SK-N-SH (cell line): ENCODE measurements at regions not wholly inside any gene's neighbourhood (a gene's known extent, or its start where the extent isn't known, plus 50 kb on each side); places are given as distances from the start of the nearest gene placed in this dataset.

Experiments
- CHD2 ChIP-seq: fragments of 150-350 bp; IDR thresholded peaks from 2 replicates; pipeline ENCODE4 v1.6.1; 2018; ENCODE audit warnings: low read length; ENCODE audit not compliant: partially characterized antibody
- EP300 ChIP-seq, 2 experiments: IDR thresholded peaks; 2 replicates each; pipeline versions ENCODE4 v1.4.0 to v1.6.1; 2012; ENCODE audit warnings: borderline replicate concordance in 1 of 2, low read depth in 1 of 2, low read length in 1 of 2

GRCh38 chr20:40612247-40612646 is 76.8 kb downstream of the MAFB start:
- no peak for TF ChIP-seq CHD2
- no peak for TF ChIP-seq EP300 (IDR thresholded peaks at IDR 0.05; ENCODE audit: borderline replicate concordance in 1 of 2, low read depth in 1 of 2, low read length in 1 of 2)
